Breast epithelium (tissue), 4 donors: ENCODE measurements at regions not wholly inside any gene's neighbourhood (a gene's known extent, or its start where the extent isn't known, plus 50 kb on each side); places are given as distances from the start of the nearest gene placed in this dataset.
A peak's percentile ranks its signal among the peaks of the same experiment; 100 is the strongest.

ENCODE experiments used
- DNase-seq, 2 donors: peaks; one replicate each; pipeline ENCODE4 v3.0.0-alpha.2; 2019; ENCODE audit warnings: low spot score in 2 of 2
- H3K27ac ChIP-seq, 2 donors: fragments of 200-600 bp; sonication (generic) in 1 of 2; one replicate each; pipeline ENCODE4 v1.5.1; 2016 to 2019; ENCODE audit warnings: mild to moderate bottlenecking in 1 of 2
- H3K27me3 ChIP-seq, 2 donors: fragments of 200-600 bp; sonication (generic) in 1 of 2; one replicate each; pipeline versions ENCODE4 v1.5.1 to v1.6.0; 2017 to 2019; ENCODE audit warnings: control low read depth in 1 of 2, mild to moderate bottlenecking in 1 of 2
- H3K36me3 ChIP-seq: fragments of 200-600 bp; one replicate; pipeline ENCODE4 v1.5.1; 2019
- H3K4me1 ChIP-seq, 2 donors: fragments of 200-600 bp; sonication (generic); one replicate each; pipeline ENCODE4 v1.5.1; 2016 to 2019; ENCODE audit warnings: control low read depth in 1 of 2
- H3K4me3 ChIP-seq, 3 donors: fragments of 200-600 bp; sonication (generic); 1 replicate in 2 of 3; 2 replicates in 1 of 3; pipeline ENCODE4 v1.5.1; 2016 to 2019; ENCODE audit warnings: mild to moderate bottlenecking in 3 of 3, moderate library complexity in 2 of 3
- H3K9me3 ChIP-seq, 2 donors: fragments of 200-600 bp; sonication (generic) in 1 of 2; one replicate each; pipeline ENCODE4 v1.5.1; 2016 to 2019; ENCODE audit warnings: control low read depth in 1 of 2
- POLR2A ChIP-seq: fragments of 450-650 bp; IDR thresholded peaks from one replicate; pipeline ENCODE4 v1.6.1; 2016; ENCODE audit warnings: antibody characterized with exemption, mild to moderate bottlenecking, moderate library complexity
- POLR2AphosphoS5 ChIP-seq, 3 donors: sonication (generic); formaldehyde crosslinking; IDR thresholded peaks; one replicate each; pipeline ENCODE4 v1.6.1; 2017; ENCODE audit warnings: antibody characterized with exemption in 3 of 3
- intact Hi-C: fragments of 100-400 bp; cut with DNase I; formaldehyde crosslinking; loops from one replicate; pipeline ENCODE4 v1.15.1; 2023; ENCODE audit warnings: low total_unique reads
- TF ChIP-seq, protein P1 (sequence below), 3 donors: fragments of 450-650 bp; IDR thresholded peaks; one replicate each; pipeline ENCODE4 v1.5.1; 2016 to 2017; ENCODE audit warnings: antibody characterized with exemption in 3 of 3, mild to moderate bottlenecking in 3 of 3, moderate library complexity in 3 of 3

DNA sequence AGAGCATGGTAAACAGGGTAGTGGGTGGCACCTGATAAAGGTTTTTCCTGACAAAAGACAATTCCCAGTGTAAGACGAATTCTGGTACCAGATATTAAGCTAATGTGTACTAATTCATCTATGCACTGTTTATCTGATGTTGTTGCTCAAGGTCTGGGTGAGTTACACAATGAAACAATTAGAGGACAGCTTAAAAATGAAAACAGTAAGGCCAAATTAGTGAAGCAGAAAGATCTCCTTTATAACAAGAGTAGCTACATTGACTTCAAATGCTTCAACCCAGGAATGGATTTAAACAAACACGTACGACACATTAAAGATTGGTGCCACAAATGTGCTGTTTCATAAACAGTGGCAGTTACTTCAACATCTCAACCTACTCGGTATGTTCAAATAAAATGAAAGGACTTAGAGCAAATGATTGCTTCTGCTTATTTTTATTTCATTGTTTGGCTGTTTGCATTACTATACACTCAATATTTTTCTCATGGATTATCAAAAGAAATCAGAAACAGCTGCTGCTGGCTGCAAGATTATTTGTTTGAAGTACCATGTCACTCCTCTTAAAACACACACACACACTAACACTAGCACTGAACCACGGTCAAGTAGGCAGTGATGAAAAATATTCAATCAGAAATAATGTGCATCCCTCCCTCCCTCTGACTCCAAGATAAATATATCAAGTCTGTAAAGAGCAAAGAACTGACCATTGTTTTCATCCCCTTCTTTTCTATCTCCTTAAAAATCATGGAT, 94.4 kb upstream of the RND3 start:
- no peak overlapping the region for H3K4me3 ChIP-seq
- H3K27me3 ChIP-seq = no peaks in the 10 kb centered on the region
- TF ChIP-seq, protein P1, sequence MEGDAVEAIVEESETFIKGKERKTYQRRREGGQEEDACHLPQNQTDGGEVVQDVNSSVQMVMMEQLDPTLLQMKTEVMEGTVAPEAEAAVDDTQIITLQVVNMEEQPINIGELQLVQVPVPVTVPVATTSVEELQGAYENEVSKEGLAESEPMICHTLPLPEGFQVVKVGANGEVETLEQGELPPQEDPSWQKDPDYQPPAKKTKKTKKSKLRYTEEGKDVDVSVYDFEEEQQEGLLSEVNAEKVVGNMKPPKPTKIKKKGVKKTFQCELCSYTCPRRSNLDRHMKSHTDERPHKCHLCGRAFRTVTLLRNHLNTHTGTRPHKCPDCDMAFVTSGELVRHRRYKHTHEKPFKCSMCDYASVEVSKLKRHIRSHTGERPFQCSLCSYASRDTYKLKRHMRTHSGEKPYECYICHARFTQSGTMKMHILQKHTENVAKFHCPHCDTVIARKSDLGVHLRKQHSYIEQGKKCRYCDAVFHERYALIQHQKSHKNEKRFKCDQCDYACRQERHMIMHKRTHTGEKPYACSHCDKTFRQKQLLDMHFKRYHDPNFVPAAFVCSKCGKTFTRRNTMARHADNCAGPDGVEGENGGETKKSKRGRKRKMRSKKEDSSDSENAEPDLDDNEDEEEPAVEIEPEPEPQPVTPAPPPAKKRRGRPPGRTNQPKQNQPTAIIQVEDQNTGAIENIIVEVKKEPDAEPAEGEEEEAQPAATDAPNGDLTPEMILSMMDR (IDR thresholded peaks at IDR 0.05) = no peak
- TF ChIP-seq POLR2AphosphoS5 (IDR thresholded peaks at IDR 0.05) (no peak), POLR2A (no peak)
- intact Hi-C loops = loop anchor here (2.0 kb wide), 1 partner anchor 35 kb away; no protein-coding TSS in a partner anchor
- peak overlapping the region in 1 of 2 donors; percentile 25 for H3K27ac ChIP-seq
- no peaks in the 10 kb centered on the region for H3K4me1 ChIP-seq
- H3K36me3 ChIP-seq = no peaks in the 10 kb centered on the region
- DNase-seq = no peak
- peaks cover 15 to 17% of the 10 kb centered on the region in 2 donors for H3K9me3 ChIP-seq

DNA sequence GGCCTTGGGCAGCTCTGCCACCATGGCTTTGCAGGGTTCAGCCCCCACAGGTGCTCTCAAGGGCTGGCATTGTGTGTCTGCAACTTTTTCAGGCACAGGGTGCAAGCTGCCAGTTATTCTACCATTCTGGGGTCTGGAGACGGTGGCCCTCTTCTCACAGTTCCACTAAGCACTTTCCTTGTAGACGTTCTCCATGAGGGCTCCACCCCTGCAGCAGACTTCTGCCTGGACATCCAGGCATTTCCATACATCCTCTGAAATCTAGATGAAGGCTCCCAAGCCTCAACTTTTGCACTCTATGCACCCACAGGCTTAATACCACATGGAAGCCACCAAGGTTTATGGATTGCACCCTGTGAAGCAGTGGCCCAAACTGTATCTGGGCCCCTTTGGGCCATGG, 91.0 kb upstream of the RND3 start:
- DNase-seq = no peak
- Histone ChIP-seq H3K4me3 (no peak overlapping the region), H3K9me3 (peaks cover 15 to 17% of the 10 kb centered on the region in 2 donors), H3K4me1 (no peaks in the 10 kb centered on the region), H3K27me3 (no peaks in the 10 kb centered on the region), H3K36me3 (no peaks in the 10 kb centered on the region), H3K27ac (no peak overlapping the region)
- no peak for TF ChIP-seq POLR2AphosphoS5 (IDR thresholded peaks at IDR 0.05)
- TF ChIP-seq, protein P1 (IDR thresholded peaks at IDR 0.05) = no peak
- no peak for TF ChIP-seq POLR2A
- intact Hi-C loops = no loop called here

DNA sequence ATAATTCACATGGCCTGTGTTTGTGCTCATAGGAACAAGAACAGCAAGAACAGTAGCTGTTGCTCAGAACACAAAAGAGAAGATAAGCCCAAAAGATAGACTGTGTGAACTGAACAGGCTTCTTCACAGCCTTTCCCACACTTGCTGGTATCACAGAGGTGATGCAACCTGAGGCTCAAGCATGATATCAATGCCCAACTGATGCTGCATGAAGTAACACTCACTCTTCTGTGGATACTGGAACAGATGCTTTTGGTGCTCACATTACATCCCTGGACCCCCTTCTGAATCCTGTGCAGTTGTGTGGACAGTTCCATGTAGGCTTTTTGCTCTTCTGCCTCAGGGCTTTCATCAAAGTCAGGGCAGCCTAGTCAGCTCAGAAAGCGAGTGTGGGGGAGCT, 88.4 kb upstream of the RND3 start:
- H3K9me3 ChIP-seq = peaks cover 15 to 17% of the 10 kb centered on the region in 2 donors
- H3K27me3 ChIP-seq = no peaks in the 10 kb centered on the region
- TF ChIP-seq, protein P1 (IDR thresholded peaks at IDR 0.05) = no peak
- TF ChIP-seq POLR2AphosphoS5 (IDR thresholded peaks at IDR 0.05) (no peak), POLR2A (no peak)
- no peak for DNase-seq
- intact Hi-C loops = no loop called here
- H3K27ac ChIP-seq = no peak overlapping the region
- no peaks in the 10 kb centered on the region for H3K36me3 ChIP-seq
- H3K4me3 ChIP-seq = no peak overlapping the region
- H3K4me1 ChIP-seq = no peaks in the 10 kb centered on the region

DNA sequence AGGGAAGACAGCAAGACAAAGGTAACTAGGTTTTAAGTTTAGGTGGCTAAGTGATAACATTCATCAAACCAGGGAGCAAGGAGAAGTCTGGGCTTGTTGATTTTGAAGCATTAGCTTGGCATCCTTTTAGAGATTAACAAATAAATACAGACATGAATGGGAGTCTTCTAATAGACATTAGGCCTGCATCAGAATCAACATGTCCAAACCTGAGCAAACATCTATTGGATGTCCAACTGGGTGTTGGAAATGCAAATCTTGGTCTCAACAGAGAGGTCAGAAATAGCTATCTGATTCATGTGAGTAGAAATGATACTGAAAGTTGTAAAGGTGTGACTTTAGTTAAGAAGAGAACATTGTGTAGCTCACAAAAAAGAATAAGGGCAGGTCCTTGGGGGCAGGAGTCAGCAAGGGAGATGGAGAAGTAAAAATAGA, 85.5 kb upstream of the RND3 start:
- Histone ChIP-seq H3K4me3 (no peak overlapping the region), H3K27me3 (no peaks in the 10 kb centered on the region), H3K4me1 (no peaks in the 10 kb centered on the region), H3K36me3 (no peaks in the 10 kb centered on the region), H3K27ac (no peak overlapping the region), H3K9me3 (peaks cover 0 to 1% of the 10 kb centered on the region in 2 donors)
- intact Hi-C loops = no loop called here
- TF ChIP-seq, protein P1 (IDR thresholded peaks at IDR 0.05) = no peak
- TF ChIP-seq POLR2A = no peak
- TF ChIP-seq POLR2AphosphoS5 (IDR thresholded peaks at IDR 0.05) = no peak
- no peak for DNase-seq

DNA sequence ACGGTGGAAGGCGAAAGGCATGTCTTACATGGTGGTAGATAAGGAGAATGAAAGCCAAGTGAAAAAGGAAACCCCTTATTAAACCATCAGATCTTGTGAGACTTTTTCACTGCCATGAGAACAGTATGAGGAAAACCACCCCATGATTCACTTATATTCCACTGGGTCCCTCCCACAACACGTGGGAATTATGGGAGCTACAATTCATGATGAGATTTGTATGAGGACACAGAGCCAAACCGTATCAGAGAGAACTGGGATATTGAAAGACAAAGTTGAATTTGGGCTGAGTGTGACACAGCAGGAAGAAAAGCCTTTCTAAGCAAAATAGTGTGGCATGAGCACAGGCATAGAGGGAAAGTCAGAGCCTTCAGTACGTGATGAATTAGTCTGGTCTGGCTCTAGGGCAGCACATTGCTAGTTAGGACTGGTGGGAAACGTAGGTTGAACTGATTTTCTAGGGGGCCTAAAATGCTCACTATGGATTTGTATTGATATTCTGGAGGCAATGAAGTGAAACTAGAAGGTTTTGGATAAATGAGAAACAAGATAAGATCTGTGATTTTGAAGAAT, 84.8 kb upstream of the RND3 start:
- no peak for DNase-seq
- Histone ChIP-seq H3K27ac (no peak overlapping the region), H3K27me3 (no peaks in the 10 kb centered on the region), H3K4me1 (no peaks in the 10 kb centered on the region), H3K9me3 (no peaks in the 10 kb centered on the region), H3K36me3 (no peaks in the 10 kb centered on the region), H3K4me3 (no peak overlapping the region)
- intact Hi-C loops = no loop called here
- TF ChIP-seq, protein P1 (IDR thresholded peaks at IDR 0.05) = no peak
- no peak for TF ChIP-seq POLR2A
- TF ChIP-seq POLR2AphosphoS5 (IDR thresholded peaks at IDR 0.05) = no peak
